ENCODE measurements at regions not wholly inside any gene's neighbourhood (a gene's known extent, or its start where the extent isn't known, plus 50 kb on each side); places are given as distances from the start of the nearest gene placed in this dataset.

DNA sequence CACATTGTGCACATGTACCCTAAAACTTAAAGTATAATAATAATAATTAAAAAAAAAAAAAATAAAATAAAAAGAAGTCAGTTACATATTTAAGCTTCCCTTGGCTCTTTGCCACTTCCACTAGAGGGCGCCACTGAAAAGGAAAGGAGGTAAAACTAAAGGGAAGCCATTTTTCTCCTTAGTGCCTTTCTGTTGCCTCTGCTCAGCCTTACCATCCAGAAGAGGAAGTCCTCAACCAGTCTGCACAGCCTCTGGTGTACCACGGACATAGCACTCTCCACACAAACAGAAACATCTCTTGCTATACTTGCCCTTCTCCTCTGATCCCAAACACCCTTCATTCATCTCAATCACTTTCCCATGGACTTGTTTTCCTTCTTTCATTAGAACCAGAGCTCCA, 169.0 kb upstream of the EEA1 start:
- intact Hi-C loops (cut with DNase I) = no loop called here
- Histone ChIP-seq H3K36me3 (no peaks in the 10 kb centered on the region), H3K4me3 (no peak overlapping the region), H3K9me3 (no peaks in the 10 kb centered on the region), H3K27ac (no peak overlapping the region), H3K27me3 (no peaks in the 10 kb centered on the region), H3K4me1 (peaks cover 0 to 6% (median 0%) of the 10 kb centered on the region in 9 donors)
- peak in 5 of 8 donors; percentile 37 to 75 (median 56) for ATAC-seq
- WGBS, 2 donors = 75 to 82% methylated on average over 2 of the region's 2 CpGs
- TF ChIP-seq, protein P1, sequence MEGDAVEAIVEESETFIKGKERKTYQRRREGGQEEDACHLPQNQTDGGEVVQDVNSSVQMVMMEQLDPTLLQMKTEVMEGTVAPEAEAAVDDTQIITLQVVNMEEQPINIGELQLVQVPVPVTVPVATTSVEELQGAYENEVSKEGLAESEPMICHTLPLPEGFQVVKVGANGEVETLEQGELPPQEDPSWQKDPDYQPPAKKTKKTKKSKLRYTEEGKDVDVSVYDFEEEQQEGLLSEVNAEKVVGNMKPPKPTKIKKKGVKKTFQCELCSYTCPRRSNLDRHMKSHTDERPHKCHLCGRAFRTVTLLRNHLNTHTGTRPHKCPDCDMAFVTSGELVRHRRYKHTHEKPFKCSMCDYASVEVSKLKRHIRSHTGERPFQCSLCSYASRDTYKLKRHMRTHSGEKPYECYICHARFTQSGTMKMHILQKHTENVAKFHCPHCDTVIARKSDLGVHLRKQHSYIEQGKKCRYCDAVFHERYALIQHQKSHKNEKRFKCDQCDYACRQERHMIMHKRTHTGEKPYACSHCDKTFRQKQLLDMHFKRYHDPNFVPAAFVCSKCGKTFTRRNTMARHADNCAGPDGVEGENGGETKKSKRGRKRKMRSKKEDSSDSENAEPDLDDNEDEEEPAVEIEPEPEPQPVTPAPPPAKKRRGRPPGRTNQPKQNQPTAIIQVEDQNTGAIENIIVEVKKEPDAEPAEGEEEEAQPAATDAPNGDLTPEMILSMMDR (IDR thresholded peaks at IDR 0.05) = peak; percentile 21 to 70 (median 51)
- DNase-seq = peak in 1 of 2 donors; percentile 59

DNA sequence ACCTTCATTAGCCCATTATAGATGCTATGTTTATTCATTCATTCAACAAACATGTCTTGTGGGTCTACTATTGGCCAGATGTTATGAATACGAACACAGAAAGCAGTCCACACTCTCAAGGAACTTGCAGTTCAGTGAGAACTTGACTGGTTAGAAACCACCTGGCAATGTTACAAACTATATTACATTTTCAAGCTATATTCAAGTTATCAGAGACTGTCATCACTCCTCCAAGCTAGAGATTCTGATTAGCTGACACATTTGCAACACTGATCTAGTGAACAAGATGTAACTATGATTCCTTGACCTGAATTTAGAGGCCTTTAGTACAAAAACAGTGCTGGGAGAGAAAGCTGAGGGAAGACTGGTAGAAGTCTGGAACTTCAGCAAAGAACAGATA, 170.7 kb upstream of the EEA1 start:
- Histone ChIP-seq H3K4me1 (peaks cover 0 to 11% (median 3%) of the 10 kb centered on the region in 9 donors), H3K27ac (no peak overlapping the region), H3K9me3 (no peaks in the 10 kb centered on the region), H3K4me3 (no peak overlapping the region), H3K36me3 (no peaks in the 10 kb centered on the region), H3K27me3 (no peaks in the 10 kb centered on the region)
- no peak for DNase-seq
- no peak for ATAC-seq
- intact Hi-C loops (cut with DNase I) = loop anchor here in 1 of 10 donors (5.0 kb wide), 1 partner anchor 37 kb away; no protein-coding TSS in a partner anchor
- WGBS, 2 donors = 93 to 95% methylated on average over 1 of the region's 1 CpG
- TF ChIP-seq, protein P1 (IDR thresholded peaks at IDR 0.05) = no peak

DNA sequence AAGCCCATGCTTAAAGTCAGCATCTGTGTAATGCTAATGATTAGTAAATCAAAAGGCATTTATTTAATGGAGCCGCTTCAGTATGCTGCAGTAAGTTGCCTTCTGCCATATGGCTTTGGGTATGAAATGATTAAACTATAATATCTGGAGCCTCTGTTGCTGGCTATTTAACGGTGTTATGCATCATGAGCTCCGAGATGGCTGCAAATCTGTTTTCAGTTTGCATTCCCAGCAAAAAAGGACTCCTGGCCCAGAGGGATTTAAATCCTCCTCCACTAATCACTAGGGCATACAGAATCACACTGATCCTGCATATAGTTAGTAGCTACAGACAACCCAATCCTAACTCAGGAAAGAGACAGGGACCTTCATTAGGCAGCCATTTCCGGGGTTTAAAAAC, 171.5 kb upstream of the EEA1 start:
- H3K36me3 ChIP-seq = no peaks in the 10 kb centered on the region
- TF ChIP-seq, protein P1 (IDR thresholded peaks at IDR 0.05) = no peak
- ATAC-seq = no peak
- H3K9me3 ChIP-seq = no peaks in the 10 kb centered on the region
- no peak overlapping the region for H3K27ac ChIP-seq
- 80 to 84% methylated on average over 4 of the region's 4 CpGs for WGBS, 2 donors
- peaks cover 0 to 11% (median 3%) of the 10 kb centered on the region in 9 donors for H3K4me1 ChIP-seq
- H3K4me3 ChIP-seq = no peak overlapping the region
- H3K27me3 ChIP-seq = no peaks in the 10 kb centered on the region
- no peak for DNase-seq
- intact Hi-C loops (cut with DNase I) = loop anchor here in 1 of 10 donors (5.0 kb wide), 1 partner anchor 38 kb away; no protein-coding TSS in a partner anchor

DNA sequence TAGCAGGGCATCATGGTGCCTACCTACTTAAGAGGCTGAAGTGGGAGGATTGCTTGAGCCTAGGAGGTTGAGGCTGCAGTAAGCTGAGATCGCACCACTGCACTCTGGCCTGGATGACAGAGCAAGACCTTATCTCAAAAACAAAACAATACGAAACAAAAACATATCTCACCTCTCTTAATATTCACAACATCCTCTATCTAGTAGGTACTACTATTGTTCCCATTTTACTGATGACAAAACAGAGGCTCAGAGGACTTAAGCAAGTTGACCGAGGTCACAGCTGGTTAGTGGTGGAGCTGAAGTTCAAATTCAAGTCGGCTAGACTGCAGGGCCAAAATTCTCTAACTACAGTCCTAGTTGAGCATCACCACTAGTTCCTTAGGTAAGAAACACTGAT, 172.3 kb upstream of the EEA1 start:
- no peak overlapping the region for H3K4me3 ChIP-seq
- no peaks in the 10 kb centered on the region for H3K36me3 ChIP-seq
- WGBS, 2 donors = 94 to 98% methylated on average over 4 of the region's 4 CpGs
- H3K27ac ChIP-seq = peak overlapping the region in 1 of 10 donors; percentile 41
- H3K27me3 ChIP-seq = no peaks in the 10 kb centered on the region
- H3K9me3 ChIP-seq = no peaks in the 10 kb centered on the region
- ATAC-seq = no peak
- TF ChIP-seq, protein P1 (IDR thresholded peaks at IDR 0.05) = no peak
- H3K4me1 ChIP-seq = peaks cover 0 to 11% (median 3%) of the 10 kb centered on the region in 9 donors
- DNase-seq = no peak
- intact Hi-C loops (cut with DNase I) = loop anchor here in 1 of 10 donors (5.0 kb wide), 1 partner anchor 39 kb away; no protein-coding TSS in a partner anchor

All from heart right ventricle (tissue), 16 donors.